Heart left ventricle (tissue), 16 donors: ENCODE measurements at regions not wholly inside any gene's neighbourhood (a gene's known extent, or its start where the extent isn't known, plus 50 kb on each side); places are given as distances from the start of the nearest gene placed in this dataset.

Experiments used
- ATAC-seq, 4 donors: fragments of 200-7000 bp; cut with Tn5 transposase; one replicate each; pipeline ENCODE4 v1.9.1; 2020 to 2022; ENCODE audit warnings: moderate library complexity in 4 of 4, mild to moderate bottlenecking in 3 of 4, moderate number of reproducible peaks in 1 of 4
- DNase-seq, 5 donors: peaks; one replicate each; pipeline ENCODE4 v3.0.0-alpha.2; 2020
- H3K27ac ChIP-seq, 12 donors: fragments of 200-600 bp; sonication (generic) in 4 of 12; one replicate each; pipeline versions ENCODE4 v1.5.0 to v1.8.0; 2016 to 2022; ENCODE audit warnings: mild to moderate bottlenecking in 2 of 12
- H3K27me3 ChIP-seq, 9 donors: fragments of 200-600 bp; sonication (generic) in 2 of 9; one replicate each; pipeline versions ENCODE4 v1.5.1 to v1.8.0; 2016 to 2022; ENCODE audit warnings: mild to moderate bottlenecking in 3 of 9
- H3K36me3 ChIP-seq, 9 donors: fragments of 200-600 bp; sonication (generic) in 2 of 9; one replicate each; pipeline versions ENCODE4 v1.5.0 to v1.8.0; 2018 to 2022; ENCODE audit warnings: mild to moderate bottlenecking in 2 of 9
- H3K4me1 ChIP-seq, 12 donors: fragments of 200-600 bp; sonication (generic) in 4 of 12; one replicate each; pipeline versions ENCODE4 v1.5.0 to v1.8.0; 2016 to 2022; ENCODE audit warnings: mild to moderate bottlenecking in 3 of 12
- H3K4me3 ChIP-seq, 12 donors: fragments of 200-600 bp; sonication (generic) in 4 of 12; one replicate each; pipeline versions ENCODE4 v1.5.0 to v1.8.0; 2017 to 2022; ENCODE audit warnings: mild to moderate bottlenecking in 9 of 12, moderate library complexity in 4 of 12
- H3K9me3 ChIP-seq, 12 donors: fragments of 200-600 bp; sonication (generic) in 4 of 12; one replicate each; pipeline versions ENCODE4 v1.5.0 to v1.8.0; 2016 to 2022; ENCODE audit warnings: mild to moderate bottlenecking in 1 of 12
- CTCF ChIP-seq, 12 donors: fragments of 200-600 bp; sonication (generic) in 4 of 12; IDR thresholded peaks; one replicate each; pipeline versions ENCODE4 v1.5.0 to v1.8.0; 2018 to 2022; ENCODE audit warnings: antibody characterized with exemption in 12 of 12, mild to moderate bottlenecking in 5 of 12
- POLR2A ChIP-seq, 2 donors: fragments of 450-650 bp; IDR thresholded peaks; one replicate each; pipeline ENCODE4 v1.6.1; 2017; ENCODE audit warnings: antibody characterized with exemption in 2 of 2, mild to moderate bottlenecking in 2 of 2, moderate library complexity in 2 of 2
- WGBS, 4 donors: extraction: QIAGEN DNeasy Blood & Tissue Kit in 2 of 4; methylation state at CpG; one replicate each; pipeline versions ENCODE4 v1.1.5 to v1.1.7; 2013 to 2018; 5-methylcytosine and 5-hydroxymethylcytosine counted together
- intact Hi-C, 10 donors: fragments of 100-400 bp; cut with DNase I; formaldehyde crosslinking; loops; one replicate each; pipeline versions ENCODE4 v1.11.1 to v1.14.2; 2022
- donor health status: ischemic (EF 13 %, LVEDD 7.1; RV severe dilation, severe dysfunction).
- donor health status: healthy with polysubstance abuse.
- donor health status: DM: no; HTN: yes; CAD: no.
- donor health status: DM: no; HTN: no; CAD: no.
- donor health status: ischemic (EF 25% LVEDD 6.9; RV normal size, moderate dysfunction).
- donor health status: ischemic (EF 25% LVEDD 5.7; RV mildly dilated, moderate dysfunction).
- donor health status: healthy.
- donor health status: DM: yes; HTN: yes; CAD: no.
- donor health status: ischemic (EF 35%, LVEDD 5.7; RV mildly dilated, moderate dysfunction).
- donor health status: nonischemic (EF 11% LVEDD 7.7; RV severe dilation, severe dysfunction).
- donor health status: DM: yes; HTN: yes; CAD: no.
- donor health status: PGD.
- donor health status: ischemic (EF 29% LVEDD 5.4; RV normal size, mild dysfunction).
- donor health status: nonischemic (EF 23%, LVEDD 6.1; RV moderate dilation, normal function).

- peaks cover 0 to 6% (median 0%) of the 10 kb centered on the region in 9 donors for H3K27me3 ChIP-seq
- WGBS, 4 donors: 62 to 76% (median 71%) methylated on average over 6 of the region's 6 CpGs
- DNase-seq: no peak
- intact Hi-C loops: no loop called here
- no peaks in the 10 kb centered on the region for H3K36me3 ChIP-seq
- ATAC-seq: no peak
- TF ChIP-seq POLR2A (IDR thresholded peaks at IDR 0.05) (no peak), CTCF (IDR thresholded peaks at IDR 0.05) (no peak)
- H3K9me3 ChIP-seq: no peaks in the 10 kb centered on the region
- no peak overlapping the region for H3K4me3 ChIP-seq
- no peak overlapping the region for H3K27ac ChIP-seq
- peaks cover 0 to 9% (median 0%) of the 10 kb centered on the region in 12 donors for H3K4me1 ChIP-seq
These were observed 122.6 kb upstream of the SLC25A48 start for GRCh38 chr5:135711911-135712310.

GRCh38 chr5:135710045-135710675 lies 124.3 kb upstream of the SLC25A48 start:
- intact Hi-C loops: no loop called here
- DNase-seq: no peak
- H3K9me3 ChIP-seq: no peaks in the 10 kb centered on the region
- TF ChIP-seq CTCF (IDR thresholded peaks at IDR 0.05) (no peak), POLR2A (IDR thresholded peaks at IDR 0.05) (no peak)
- peaks cover 0 to 6% (median 0%) of the 10 kb centered on the region in 9 donors for H3K27me3 ChIP-seq
- no peaks in the 10 kb centered on the region for H3K36me3 ChIP-seq
- peaks cover 0 to 4% (median 0%) of the 10 kb centered on the region in 12 donors for H3K4me1 ChIP-seq
- no peak for ATAC-seq
- no peak overlapping the region for H3K4me3 ChIP-seq
- 54 to 67% (median 55%) methylated on average over 5 of the region's 5 CpGs for WGBS, 4 donors
- H3K27ac ChIP-seq: no peak overlapping the region

- WGBS, 4 donors: 80 to 92% (median 88%) methylated on average over 3 of the region's 3 CpGs
- Histone ChIP-seq H3K9me3 (no peaks in the 10 kb centered on the region), H3K4me1 (no peaks in the 10 kb centered on the region), H3K4me3 (no peak overlapping the region), H3K27ac (no peak overlapping the region), H3K27me3 (peaks cover 0 to 6% (median 0%) of the 10 kb centered on the region in 9 donors), H3K36me3 (no peaks in the 10 kb centered on the region)
- no peak for ATAC-seq
- no peak for DNase-seq
- no peak for TF ChIP-seq CTCF (IDR thresholded peaks at IDR 0.05)
- no peak for TF ChIP-seq POLR2A (IDR thresholded peaks at IDR 0.05)
- intact Hi-C loops: no loop called here
These were observed 125.3 kb upstream of the SLC25A48 start for GRCh38 chr5:135709208-135709575.

GRCh38 chr5:135708481-135709207 lies 125.8 kb upstream of the SLC25A48 start:
- DNase-seq (no peak), ATAC-seq (no peak)
- no peaks in the 10 kb centered on the region for H3K4me1 ChIP-seq
- H3K9me3 ChIP-seq: no peaks in the 10 kb centered on the region
- H3K27ac ChIP-seq: no peak overlapping the region
- H3K4me3 ChIP-seq: no peak overlapping the region
- TF ChIP-seq CTCF (IDR thresholded peaks at IDR 0.05) (no peak), POLR2A (IDR thresholded peaks at IDR 0.05) (no peak)
- intact Hi-C loops: no loop called here
- H3K36me3 ChIP-seq: no peaks in the 10 kb centered on the region
- peaks cover 0 to 6% (median 0%) of the 10 kb centered on the region in 9 donors for H3K27me3 ChIP-seq
- 88 to 94% (median 90%) methylated on average over 3 of the region's 3 CpGs for WGBS, 4 donors
